Lung (tissue), 11 donors: ENCODE measurements at regions not wholly inside any gene's neighbourhood (a gene's known extent, or its start where the extent isn't known, plus 50 kb on each side); places are given as distances from the start of the nearest gene placed in this dataset.

Source experiments
- ATAC-seq: fragments of 200-7000 bp; cut with Tn5 transposase; one replicate; pipeline ENCODE4 v1.9.1; 2020; ENCODE audit warnings: moderate number of reproducible peaks; ENCODE audit not compliant: insufficient read depth, low FRiP score
- DNase-seq, 3 donors: peaks; one replicate each; pipeline ENCODE4 v3.0.0-alpha.2; 2013 to 2017
- H3K27ac ChIP-seq, 2 donors: one replicate each; pipeline ENCODE4 v1.5.1; 2013; ENCODE audit warnings: mild to moderate bottlenecking in 2 of 2, moderate library complexity in 2 of 2, control low read depth in 1 of 2, inconsistent platforms in 1 of 2, low read depth in 1 of 2, low read length in 1 of 2
- H3K27me3 ChIP-seq, 3 donors: one replicate each; pipeline ENCODE4 v1.5.1; 2013; ENCODE audit warnings: low read length in 2 of 3; ENCODE audit not compliant: control insufficient read depth in 3 of 3, insufficient read depth in 3 of 3
- H3K36me3 ChIP-seq, 4 donors: one replicate each; pipeline ENCODE4 v1.5.1; 2013; ENCODE audit warnings: low read length in 4 of 4, mild to moderate bottlenecking in 1 of 4, moderate library complexity in 1 of 4; ENCODE audit not compliant: control insufficient read depth in 4 of 4, insufficient read depth in 4 of 4
- H3K4me1 ChIP-seq, 5 donors: one replicate each; pipeline ENCODE4 v1.5.1; 2013; ENCODE audit warnings: low read length in 5 of 5, mild to moderate bottlenecking in 2 of 5, moderate library complexity in 1 of 5; ENCODE audit not compliant: control insufficient read depth in 5 of 5, insufficient read depth in 5 of 5
- H3K4me3 ChIP-seq: one replicate; pipeline ENCODE4 v1.5.1; 2013; ENCODE audit warnings: mild to moderate bottlenecking, control low read depth, moderate library complexity
- H3K9ac ChIP-seq, 2 donors: one replicate each; pipeline ENCODE4 v1.5.1; 2013; ENCODE audit warnings: low read length in 2 of 2, control low read depth in 1 of 2; ENCODE audit not compliant: insufficient read depth in 1 of 2
- H3K9me3 ChIP-seq, 4 donors: one replicate each; pipeline ENCODE4 v1.5.1; 2013; ENCODE audit warnings: low read length in 3 of 4, mild to moderate bottlenecking in 1 of 4, moderate library complexity in 1 of 4; ENCODE audit not compliant: control insufficient read depth in 4 of 4, insufficient read depth in 3 of 4
- CTCF ChIP-seq: IDR thresholded peaks from 2 replicates; pipeline ENCODE4 v1.5.1; 2012; ENCODE audit warnings: mild to moderate bottlenecking; ENCODE audit errors: control extremely low read depth, extremely low read depth
- WGBS, 2 donors: extraction: QIAGEN DNeasy Blood & Tissue Kit; methylation state at CpG; one replicate each; pipeline ENCODE4 v1.1.7; 2013; 5-methylcytosine and 5-hydroxymethylcytosine counted together
- donor health status: control.
- donor health status: control.
- donor health status: Bipolar disorder and iron deficiency.
- donor health status: healthy.
- donor health status: DM: yes; HTN: yes; CAD: no.

DNA sequence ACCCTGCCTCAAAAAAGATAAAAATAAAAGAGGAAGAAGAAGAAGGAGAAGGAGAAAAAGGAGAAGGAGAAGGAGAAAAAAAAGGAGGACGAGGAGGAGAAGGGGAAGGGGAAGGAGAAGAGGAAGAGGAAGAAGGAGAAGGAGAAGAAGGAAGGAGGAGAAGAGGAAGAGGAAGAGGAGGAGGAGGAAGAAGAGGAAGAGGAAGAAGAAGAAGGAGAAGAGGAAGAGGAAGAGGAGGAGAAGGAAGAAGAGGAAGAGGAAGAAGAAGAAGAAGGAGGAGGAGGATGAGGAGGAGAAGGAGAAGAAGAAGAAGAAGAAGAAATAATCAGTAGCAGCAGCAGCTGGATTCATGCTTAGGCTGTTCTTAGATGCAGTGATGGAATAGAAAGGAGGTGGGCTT lies 159.7 kb downstream of the TFCP2L1 start:
- Histone ChIP-seq H3K27ac (no peak overlapping the region), H3K27me3 (peaks cover 0 to 2% (median 2%) of the 10 kb centered on the region in 3 donors), H3K4me3 (no peak overlapping the region), H3K36me3 (no peaks in the 10 kb centered on the region), H3K9me3 (no peaks in the 10 kb centered on the region), H3K4me1 (no peaks in the 10 kb centered on the region), H3K9ac (no peak overlapping the region)
- no peak for ATAC-seq
- WGBS, 2 donors: 11 to 37% methylated on average over 1 of the region's 1 CpG
- DNase-seq: no peak
- no peak for TF ChIP-seq CTCF

DNA sequence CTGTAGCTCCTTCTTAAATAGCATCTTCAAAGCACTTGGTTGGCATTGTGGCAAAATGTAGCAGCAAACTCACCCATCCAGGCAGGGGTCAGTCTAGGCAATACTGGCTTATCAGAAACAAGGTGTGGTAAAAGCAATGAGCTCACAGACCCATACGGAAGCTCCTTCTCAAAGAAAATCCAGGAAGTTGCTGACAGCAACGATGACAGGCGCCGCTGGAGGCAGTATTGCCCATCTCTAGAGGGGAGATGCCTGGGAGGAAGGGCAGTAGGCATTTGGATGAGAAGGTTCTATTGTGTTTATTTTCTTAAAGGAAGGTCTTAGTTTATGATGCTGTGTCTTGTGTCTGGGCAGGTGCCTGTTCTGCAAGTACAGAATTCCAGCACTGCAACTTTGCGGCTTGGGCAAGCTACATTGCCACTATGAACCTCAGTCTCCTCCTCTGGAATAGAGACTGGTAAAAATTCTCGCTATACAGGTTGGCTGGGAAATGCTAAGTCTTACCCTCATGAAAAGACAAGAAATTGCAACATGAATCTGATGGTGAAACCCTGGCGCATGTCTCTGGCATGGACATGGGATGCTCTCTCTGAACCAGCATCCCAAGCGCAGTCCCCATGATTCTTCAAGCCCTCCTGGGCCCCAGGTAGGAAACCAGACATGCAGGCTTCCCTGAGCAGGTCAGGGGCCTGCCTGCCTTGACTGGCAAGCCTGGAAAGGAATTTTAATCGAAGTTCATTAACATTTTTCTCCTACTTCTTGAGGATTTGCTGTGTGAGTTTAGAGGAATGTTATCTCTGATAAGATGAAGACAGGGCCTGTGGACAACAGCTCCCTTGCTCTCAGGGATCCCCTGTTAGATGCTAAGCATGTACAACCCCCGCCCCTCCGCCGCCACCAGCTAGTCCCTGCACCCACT lies 156.0 kb downstream of the TFCP2L1 start:
- peak; percentile 49 to 59 (median 59) for DNase-seq
- Histone ChIP-seq H3K4me1 (no peaks in the 10 kb centered on the region), H3K36me3 (no peaks in the 10 kb centered on the region), H3K9ac (no peak overlapping the region), H3K27ac (no peak overlapping the region), H3K4me3 (no peak overlapping the region), H3K9me3 (no peaks in the 10 kb centered on the region), H3K27me3 (peaks cover 0 to 2% (median 2%) of the 10 kb centered on the region in 3 donors)
- TF ChIP-seq CTCF: peak; percentile 5
- 67 to 68% methylated on average over 12 of the region's 12 CpGs for WGBS, 2 donors
- ATAC-seq: peak; percentile 50

GRCh38 chr2:121129692-121130091 lies 155.3 kb downstream of the TFCP2L1 start:
- Histone ChIP-seq H3K4me1 (no peaks in the 10 kb centered on the region), H3K9ac (no peak overlapping the region), H3K27me3 (peaks cover 0 to 2% (median under 1%) of the 10 kb centered on the region in 3 donors), H3K36me3 (no peaks in the 10 kb centered on the region), H3K9me3 (no peaks in the 10 kb centered on the region), H3K27ac (no peak overlapping the region), H3K4me3 (no peak overlapping the region)
- TF ChIP-seq CTCF: no peak
- 86 to 94% methylated on average over 6 of the region's 6 CpGs for WGBS, 2 donors
- ATAC-seq (no peak), DNase-seq (no peak)
